Neural progenitor cell (in vitro differentiated cells): ENCODE measurements at regions not wholly inside any gene's neighbourhood (a gene's known extent, or its start where the extent isn't known, plus 50 kb on each side); places are given as distances from the start of the nearest gene placed in this dataset.

Experiments
- DNase-seq: peaks from one replicate; pipeline ENCODE4 v3.0.0-alpha.2; 2016; ENCODE audit warnings: low spot score
- H2AFZ ChIP-seq: fragments of 200-600 bp; sonication (generic); replicated peaks from 2 replicates; pipeline ENCODE4 v1.6.1; 2016; ENCODE audit warnings: antibody characterized with exemption
- H3F3A ChIP-seq: fragments of 200-600 bp; sonication (generic); 2 replicates; pipeline ENCODE4 v1.6.1; 2016; ENCODE audit warnings: antibody characterized with exemption, low read depth
- H3K27ac ChIP-seq: fragments of 200-600 bp; sonication (generic); 2 replicates; pipeline ENCODE4 v1.5.1; 2016; ENCODE audit warnings: mild to moderate bottlenecking
- H3K27me3 ChIP-seq: fragments of 200-600 bp; sonication (generic); 2 replicates; pipeline ENCODE4 v1.6.1; 2016; ENCODE audit warnings: mild to moderate bottlenecking, moderate library complexity
- H3K36me3 ChIP-seq: fragments of 200-600 bp; sonication (generic); 2 replicates; pipeline ENCODE4 v1.5.1; 2016
- H3K4me1 ChIP-seq: fragments of 200-600 bp; sonication (generic); 2 replicates; pipeline ENCODE4 v1.6.1; 2016; ENCODE audit warnings: mixed run types
- H3K4me2 ChIP-seq: fragments of 200-600 bp; sonication (generic); 2 replicates; pipeline ENCODE4 v1.6.1; 2016
- H3K4me3 ChIP-seq: fragments of 200-600 bp; sonication (generic); 2 replicates; pipeline ENCODE4 v1.5.1; 2016
- H3K79me2 ChIP-seq: fragments of 200-600 bp; sonication (generic); 2 replicates; pipeline ENCODE4 v1.6.1; 2016; ENCODE audit warnings: low read depth
- H3K9ac ChIP-seq: fragments of 200-600 bp; sonication (generic); 2 replicates; pipeline ENCODE4 v1.6.1; 2016
- H3K9me3 ChIP-seq: fragments of 200-600 bp; sonication (generic); 2 replicates; pipeline ENCODE4 v1.5.1; 2016; ENCODE audit warnings: low read depth
- H4K20me1 ChIP-seq: fragments of 200-600 bp; sonication (generic); 2 replicates; pipeline ENCODE4 v1.6.1; 2016; ENCODE audit warnings: low read depth
- H3K27ac Mint-ChIP-seq: 3 replicates; pipeline ENCODE4 v1.8.0; 2021; ENCODE audit warnings: mixed read lengths
- H3K27me3 Mint-ChIP-seq: 2 replicates; pipeline ENCODE4 v1.8.0; 2022; ENCODE audit warnings: low read depth, mild to moderate bottlenecking, inconsistent platforms, moderate library complexity, mixed read lengths; ENCODE audit not compliant: insufficient read depth
- H3K36me3 Mint-ChIP-seq: 3 replicates; pipeline ENCODE4 v1.8.0; 2021; ENCODE audit warnings: mixed read lengths
- H3K4me1 Mint-ChIP-seq: 3 replicates; pipeline ENCODE4 v1.8.0; 2021; ENCODE audit warnings: mixed read lengths
- H3K4me3 Mint-ChIP-seq: 3 replicates; pipeline ENCODE4 v1.8.0; 2021; ENCODE audit warnings: mild to moderate bottlenecking, moderate library complexity, mixed read lengths
- H3K9me3 Mint-ChIP-seq: 3 replicates; pipeline ENCODE4 v1.8.0; 2020; ENCODE audit warnings: mixed read lengths
- CTCF ChIP-seq: fragments of 200-600 bp; sonication (generic); IDR thresholded peaks from 2 replicates; pipeline ENCODE4 v1.5.1; 2017; ENCODE audit warnings: antibody characterized with exemption, mild to moderate bottlenecking
- EZH2 ChIP-seq: fragments of 200-600 bp; sonication (generic); IDR thresholded peaks from 2 replicates; pipeline ENCODE4 v1.6.1; 2017; ENCODE audit warnings: antibody characterized with exemption, mild to moderate bottlenecking, moderate library complexity
- EZH2phosphoT487 ChIP-seq: fragments of 200-600 bp; sonication (generic); IDR thresholded peaks from 2 replicates; pipeline ENCODE4 v1.6.1; 2017; ENCODE audit warnings: antibody characterized with exemption

GRCh38 chr5:143898916-143899591 lies 87.1 kb downstream of the HMHB1 start:
- Histone ChIP-seq H3K79me2 (no peaks in the 10 kb centered on the region), H3F3A (no peaks in the 10 kb centered on the region), H3K4me2 (no peak overlapping the region), H3K4me3 (no peak overlapping the region), H3K27ac (no peak overlapping the region), H2AFZ (no peak overlapping the region), H3K9me3 (no peaks in the 10 kb centered on the region), H3K9ac (no peak overlapping the region), H3K27me3 (no peaks in the 10 kb centered on the region), H4K20me1 (no peaks in the 10 kb centered on the region), H3K36me3 (no peaks in the 10 kb centered on the region), H3K4me1 (no peaks in the 10 kb centered on the region)
- H3K27me3 Mint-ChIP-seq, result peaks cover 4% of the 10 kb centered on the region
- no peak overlapping the region for H3K4me3 Mint-ChIP-seq
- no peaks in the 10 kb centered on the region for H3K36me3 Mint-ChIP-seq
- DNase-seq, result no peak
- no peaks in the 10 kb centered on the region for H3K9me3 Mint-ChIP-seq
- no peak overlapping the region for H3K27ac Mint-ChIP-seq
- H3K4me1 Mint-ChIP-seq, result peaks cover 5% of the 10 kb centered on the region
- TF ChIP-seq EZH2phosphoT487 (no peak), CTCF (no peak), EZH2 (no peak)

- H3K9me3 ChIP-seq, result no peaks in the 10 kb centered on the region
- no peaks in the 10 kb centered on the region for H3K36me3 Mint-ChIP-seq
- no peak for DNase-seq
- no peaks in the 10 kb centered on the region for H3K79me2 ChIP-seq
- H3K4me3 ChIP-seq, result no peak overlapping the region
- no peaks in the 10 kb centered on the region for H4K20me1 ChIP-seq
- H3K4me1 Mint-ChIP-seq, result no peaks in the 10 kb centered on the region
- no peak overlapping the region for H3K9ac ChIP-seq
- H3K36me3 ChIP-seq, result no peaks in the 10 kb centered on the region
- H3K27me3 Mint-ChIP-seq, result no peaks in the 10 kb centered on the region
- H3K4me3 Mint-ChIP-seq, result no peak overlapping the region
- no peak overlapping the region for H2AFZ ChIP-seq
- H3K4me1 ChIP-seq, result no peaks in the 10 kb centered on the region
- no peak overlapping the region for H3K27ac ChIP-seq
- H3K27ac Mint-ChIP-seq, result no peak overlapping the region
- no peaks in the 10 kb centered on the region for H3K9me3 Mint-ChIP-seq
- H3K27me3 ChIP-seq, result no peaks in the 10 kb centered on the region
- H3K4me2 ChIP-seq, result no peak overlapping the region
- TF ChIP-seq CTCF (no peak), EZH2 (no peak), EZH2phosphoT487 (no peak)
- H3F3A ChIP-seq, result no peaks in the 10 kb centered on the region
Measured at GRCh38 chr5:143908959-143909358, 97.0 kb downstream of the HMHB1 start.

GRCh38 chr5:143913008-143913752 lies 101.2 kb downstream of the HMHB1 start:
- Mint-ChIP-seq H3K27me3 (no peaks in the 10 kb centered on the region), H3K4me3 (no peak overlapping the region), H3K27ac (no peak overlapping the region), H3K36me3 (no peaks in the 10 kb centered on the region), H3K9me3 (no peaks in the 10 kb centered on the region), H3K4me1 (no peaks in the 10 kb centered on the region)
- no peak overlapping the region for H3K4me2 ChIP-seq
- H3K9me3 ChIP-seq, result no peaks in the 10 kb centered on the region
- no peak overlapping the region for H3K27ac ChIP-seq
- no peak overlapping the region for H3K4me3 ChIP-seq
- no peaks in the 10 kb centered on the region for H3K27me3 ChIP-seq
- no peaks in the 10 kb centered on the region for H3K4me1 ChIP-seq
- H2AFZ ChIP-seq, result no peak overlapping the region
- H3K9ac ChIP-seq, result no peak overlapping the region
- TF ChIP-seq EZH2phosphoT487 (no peak), EZH2 (no peak), CTCF (no peak)
- no peaks in the 10 kb centered on the region for H3F3A ChIP-seq
- H3K36me3 ChIP-seq, result no peaks in the 10 kb centered on the region
- H3K79me2 ChIP-seq, result no peaks in the 10 kb centered on the region
- no peak for DNase-seq
- no peaks in the 10 kb centered on the region for H4K20me1 ChIP-seq
